ENCODE measurements at regions not wholly inside any gene's neighbourhood (a gene's known extent, or its start where the extent isn't known, plus 50 kb on each side); places are given as distances from the start of the nearest gene placed in this dataset.
"Not testable (repeated sequence)": the region's sequence is repeated elsewhere in the genome, so short reads cannot be mapped to it uniquely, and the experiment has no call there.

DNA sequence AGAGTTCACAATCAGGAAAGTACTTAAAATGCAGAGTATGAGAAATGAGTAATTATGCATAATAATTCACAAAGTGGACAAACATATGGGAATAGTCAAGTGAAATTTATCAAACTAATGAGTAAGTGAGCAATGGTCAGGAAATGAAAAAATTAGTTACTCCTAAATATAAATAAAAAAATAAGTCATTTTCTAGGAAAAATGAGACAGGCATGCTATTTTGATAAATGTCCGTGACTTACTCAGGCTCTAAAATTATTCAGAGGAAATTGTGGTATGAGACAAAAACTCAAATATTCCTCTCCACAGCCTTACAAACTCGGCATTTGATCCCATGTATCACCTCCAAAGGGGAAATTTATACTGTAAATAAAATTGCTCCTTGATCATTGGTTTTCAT lies 181.2 kb downstream of the COX18 start:
- DNase-seq (ENCODE audit: low read depth, low spot score), result no peak
- no peak for TF ChIP-seq YY1 (IDR thresholded peaks at IDR 0.05; ENCODE audit: insufficient read depth, insufficient read length)
- TF ChIP-seq ZNF274 (IDR thresholded peaks at IDR 0.05; ENCODE audit: low read depth, low read length), result no peak
- no peak for TF ChIP-seq SUZ12 (IDR thresholded peaks at IDR 0.05; ENCODE audit: extremely low read depth, insufficient read depth, insufficient read length)
- Histone ChIP-seq H3K27me3 (ENCODE audit: insufficient read depth, insufficient read length) (no peaks in the 10 kb centered on the region), H3K9me3 (ENCODE audit: insufficient read depth, low read length) (peaks cover 6% of the 10 kb centered on the region; the same call in 1 of the 2 replicates), H3K36me3 (ENCODE audit: insufficient read depth, insufficient read length, low read length) (no peaks in the 10 kb centered on the region), H3K4me3 (ENCODE audit: insufficient read length, low read depth) (no peak overlapping the region), H3K9ac (ENCODE audit: insufficient read length, low read depth) (no peak overlapping the region), H3K4me1 (ENCODE audit: insufficient read depth, insufficient read length) (no peaks in the 10 kb centered on the region)

DNA sequence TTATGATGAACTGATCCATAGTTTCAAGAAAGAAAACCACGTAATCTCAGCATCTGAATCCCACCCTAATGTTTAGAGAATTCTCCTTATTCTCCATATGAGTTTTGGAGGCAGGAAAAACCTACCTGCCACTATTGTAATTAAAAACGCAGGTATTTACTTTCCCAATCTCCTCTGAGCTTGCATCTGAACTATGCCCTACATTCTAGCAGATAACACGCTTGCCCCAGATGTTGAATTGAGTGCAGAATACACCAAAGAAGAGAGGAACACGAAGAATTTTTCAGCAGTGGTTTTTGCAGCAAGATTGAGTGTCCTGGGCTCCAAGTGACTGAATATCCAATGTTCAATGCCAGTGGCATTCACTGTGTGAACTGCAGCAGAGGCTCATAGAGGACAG lies 182.4 kb downstream of the COX18 start:
- Histone ChIP-seq H3K4me1 (ENCODE audit: insufficient read depth, insufficient read length) (no peaks in the 10 kb centered on the region), H3K36me3 (ENCODE audit: insufficient read depth, insufficient read length, low read length) (no peaks in the 10 kb centered on the region), H3K9me3 (ENCODE audit: insufficient read depth, low read length) (peaks cover 6% of the 10 kb centered on the region; the same call in 1 of the 2 replicates), H3K4me3 (ENCODE audit: insufficient read length, low read depth) (no peak overlapping the region), H3K27me3 (ENCODE audit: insufficient read depth, insufficient read length) (no peaks in the 10 kb centered on the region), H3K9ac (ENCODE audit: insufficient read length, low read depth) (no peak overlapping the region)
- DNase-seq (ENCODE audit: low read depth, low spot score), result no peak
- TF ChIP-seq ZNF274 (IDR thresholded peaks at IDR 0.05; ENCODE audit: low read depth, low read length) (no peak), YY1 (IDR thresholded peaks at IDR 0.05; ENCODE audit: insufficient read depth, insufficient read length) (no peak), SUZ12 (IDR thresholded peaks at IDR 0.05; ENCODE audit: extremely low read depth, insufficient read depth, insufficient read length) (no peak)

DNA sequence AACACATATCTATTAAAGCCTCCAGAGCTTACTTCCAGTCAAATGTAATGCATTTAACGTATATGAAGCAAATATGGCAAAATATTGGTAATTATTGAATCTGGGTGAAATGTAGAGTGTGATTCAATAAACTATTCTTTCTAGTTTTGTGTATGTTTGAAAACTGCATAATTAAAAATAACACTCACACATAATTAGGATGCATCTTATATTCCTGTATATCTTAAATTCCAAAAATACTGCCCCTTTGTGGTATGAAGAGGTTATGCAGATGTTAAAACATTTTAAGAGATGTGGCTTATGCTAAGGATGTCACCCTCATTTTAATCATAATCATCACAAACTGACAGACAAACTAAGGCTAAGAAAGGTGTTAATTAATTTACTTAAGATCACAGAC lies 182.9 kb downstream of the COX18 start:
- DNase-seq (ENCODE audit: low read depth, low spot score), result no peak
- no peaks in the 10 kb centered on the region for H3K36me3 ChIP-seq (ENCODE audit: insufficient read depth, insufficient read length, low read length)

DNA sequence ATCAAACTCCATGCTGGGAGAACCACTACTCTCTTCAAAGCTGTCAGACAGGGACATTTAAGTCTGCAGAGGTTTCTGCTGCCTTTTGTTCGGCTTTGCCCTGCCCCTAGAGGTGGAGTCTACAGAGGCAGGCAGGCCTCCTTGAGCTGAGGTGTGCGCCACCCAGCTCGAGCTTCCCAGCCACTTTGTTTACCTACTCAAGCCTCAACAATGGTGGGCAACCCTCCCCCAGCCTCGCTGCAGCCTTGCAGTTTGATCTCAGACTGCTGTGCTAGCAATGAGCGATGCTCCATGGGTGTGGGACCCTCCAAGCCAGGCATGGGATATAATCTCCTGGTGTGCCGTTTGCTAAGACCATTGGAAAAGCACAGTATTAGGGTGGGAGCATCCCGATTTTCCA lies 185.3 kb downstream of the COX18 start:
- DNase-seq (ENCODE audit: low read depth, low spot score); H3K9ac ChIP-seq (ENCODE audit: insufficient read length, low read depth); H3K36me3 ChIP-seq (ENCODE audit: insufficient read depth, insufficient read length, low read length); H3K4me1 ChIP-seq (ENCODE audit: insufficient read depth, insufficient read length); H3K4me3 ChIP-seq (ENCODE audit: insufficient read length, low read depth); H3K9me3 ChIP-seq (ENCODE audit: insufficient read depth, low read length); H3K27me3 ChIP-seq (ENCODE audit: insufficient read depth, insufficient read length): not testable (repeated sequence)

More for the DNA sequence above, 182.9 kb downstream of the COX18 start:
- no peak overlapping the region for H3K4me3 ChIP-seq (ENCODE audit: insufficient read length, low read depth)
- H3K4me1 ChIP-seq (ENCODE audit: insufficient read depth, insufficient read length), result no peaks in the 10 kb centered on the region
- no peak overlapping the region for H3K9ac ChIP-seq (ENCODE audit: insufficient read length, low read depth)
- no peaks in the 10 kb centered on the region for H3K27me3 ChIP-seq (ENCODE audit: insufficient read depth, insufficient read length)
- H3K9me3 ChIP-seq (ENCODE audit: insufficient read depth, low read length), result peaks cover 6% of the 10 kb centered on the region; the same call in 1 of the 2 replicates
- TF ChIP-seq SUZ12 (IDR thresholded peaks at IDR 0.05; ENCODE audit: extremely low read depth, insufficient read depth, insufficient read length), result no peak
- TF ChIP-seq ZNF274 (IDR thresholded peaks at IDR 0.05; ENCODE audit: low read depth, low read length), result no peak
- TF ChIP-seq YY1 (IDR thresholded peaks at IDR 0.05; ENCODE audit: insufficient read depth, insufficient read length), result no peak

DNA sequence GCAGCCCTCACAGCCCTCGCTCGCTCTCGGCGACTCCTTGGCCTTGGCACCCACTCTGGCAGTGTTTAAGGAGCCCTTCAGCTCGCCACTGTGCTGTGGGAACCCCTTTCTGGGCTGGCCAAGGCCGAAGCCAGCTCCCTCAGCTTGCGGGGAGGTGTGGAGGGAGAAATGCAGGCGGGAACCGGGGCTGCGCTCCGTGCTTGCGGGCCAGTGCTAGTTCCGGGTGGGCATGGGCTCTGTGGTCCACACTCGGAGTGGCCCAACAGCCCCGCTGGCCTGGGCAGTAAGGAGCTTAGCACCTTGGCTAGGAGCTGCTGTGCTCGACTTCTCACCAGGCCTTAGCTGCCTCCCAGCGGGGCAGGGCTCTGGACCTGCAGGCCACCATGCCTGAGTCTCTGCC lies 192.6 kb downstream of the COX18 start:
- Histone ChIP-seq H3K9ac (ENCODE audit: insufficient read length, low read depth) (no peak overlapping the region), H3K9me3 (ENCODE audit: insufficient read depth, low read length) (peaks cover 5% of the 10 kb centered on the region; the same call in 1 of the 2 replicates), H3K4me3 (ENCODE audit: insufficient read length, low read depth) (no peak overlapping the region), H3K27me3 (ENCODE audit: insufficient read depth, insufficient read length) (no peaks in the 10 kb centered on the region), H3K4me1 (ENCODE audit: insufficient read depth, insufficient read length) (no peaks in the 10 kb centered on the region), H3K36me3 (ENCODE audit: insufficient read depth, insufficient read length, low read length) (no peaks in the 10 kb centered on the region)
- TF ChIP-seq ZNF274 (IDR thresholded peaks at IDR 0.05; ENCODE audit: low read depth, low read length) (no peak), SUZ12 (IDR thresholded peaks at IDR 0.05; ENCODE audit: extremely low read depth, insufficient read depth, insufficient read length) (no peak), YY1 (IDR thresholded peaks at IDR 0.05; ENCODE audit: insufficient read depth, insufficient read length) (no peak)
- DNase-seq (ENCODE audit: low read depth, low spot score), result no peak

DNA sequence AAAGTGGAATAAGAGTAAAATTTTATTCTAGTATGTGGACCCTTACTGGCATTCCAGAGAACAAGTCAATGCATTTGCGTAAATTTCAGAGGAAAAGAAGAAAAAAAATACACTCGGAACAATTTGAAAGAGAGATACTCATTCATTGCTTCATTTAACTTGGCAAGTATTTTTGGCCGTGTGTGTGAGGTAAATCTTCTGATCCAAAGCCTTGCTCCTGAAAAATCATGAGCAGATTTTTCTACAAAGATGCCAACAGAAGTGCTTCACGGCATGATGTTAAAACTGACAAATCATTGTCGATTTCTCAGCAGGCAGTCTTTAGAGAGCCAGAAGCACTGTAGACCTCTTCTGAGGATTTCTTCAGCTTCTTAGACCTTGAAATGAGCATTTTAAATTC lies 194.0 kb downstream of the COX18 start:
- Histone ChIP-seq H3K9ac (ENCODE audit: insufficient read length, low read depth) (no peak overlapping the region), H3K4me3 (ENCODE audit: insufficient read length, low read depth) (no peak overlapping the region), H3K27me3 (ENCODE audit: insufficient read depth, insufficient read length) (no peaks in the 10 kb centered on the region), H3K36me3 (ENCODE audit: insufficient read depth, insufficient read length, low read length) (no peaks in the 10 kb centered on the region), H3K4me1 (ENCODE audit: insufficient read depth, insufficient read length) (no peaks in the 10 kb centered on the region), H3K9me3 (ENCODE audit: insufficient read depth, low read length) (peaks cover 5% of the 10 kb centered on the region; the same call in 1 of the 2 replicates)
- DNase-seq (ENCODE audit: low read depth, low spot score), result no peak
- TF ChIP-seq YY1 (IDR thresholded peaks at IDR 0.05; ENCODE audit: insufficient read depth, insufficient read length), result no peak
- TF ChIP-seq SUZ12 (IDR thresholded peaks at IDR 0.05; ENCODE audit: extremely low read depth, insufficient read depth, insufficient read length), result no peak
- TF ChIP-seq ZNF274 (IDR thresholded peaks at IDR 0.05; ENCODE audit: low read depth, low read length), result no peak

DNA sequence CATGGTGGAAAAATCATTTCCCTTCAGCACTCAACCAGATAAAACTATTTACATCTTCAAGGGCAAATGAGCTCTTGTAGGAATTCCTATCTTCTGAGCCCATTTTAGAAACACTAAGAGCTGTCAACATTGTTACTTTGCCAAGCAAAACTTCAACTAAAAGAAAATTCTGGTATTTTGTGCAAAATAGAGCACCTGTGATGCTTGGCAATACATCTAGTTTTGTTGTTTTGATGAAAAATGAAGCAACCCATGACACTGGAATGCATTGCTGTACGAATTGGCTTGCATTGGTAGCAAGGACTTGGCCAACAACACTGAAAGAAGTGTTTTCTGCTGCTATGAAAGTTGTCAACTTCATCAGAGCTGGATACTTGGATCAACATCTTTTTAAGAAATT lies 194.4 kb downstream of the COX18 start:
- no peak for TF ChIP-seq ZNF274 (IDR thresholded peaks at IDR 0.05; ENCODE audit: low read depth, low read length)
- Histone ChIP-seq H3K4me1 (ENCODE audit: insufficient read depth, insufficient read length) (no peaks in the 10 kb centered on the region), H3K4me3 (ENCODE audit: insufficient read length, low read depth) (no peak overlapping the region), H3K27me3 (ENCODE audit: insufficient read depth, insufficient read length) (no peaks in the 10 kb centered on the region), H3K9ac (ENCODE audit: insufficient read length, low read depth) (no peak overlapping the region), H3K9me3 (ENCODE audit: insufficient read depth, low read length) (peaks cover 5% of the 10 kb centered on the region; the same call in 1 of the 2 replicates), H3K36me3 (ENCODE audit: insufficient read depth, insufficient read length, low read length) (no peaks in the 10 kb centered on the region)
- DNase-seq (ENCODE audit: low read depth, low spot score), result no peak

DNA sequence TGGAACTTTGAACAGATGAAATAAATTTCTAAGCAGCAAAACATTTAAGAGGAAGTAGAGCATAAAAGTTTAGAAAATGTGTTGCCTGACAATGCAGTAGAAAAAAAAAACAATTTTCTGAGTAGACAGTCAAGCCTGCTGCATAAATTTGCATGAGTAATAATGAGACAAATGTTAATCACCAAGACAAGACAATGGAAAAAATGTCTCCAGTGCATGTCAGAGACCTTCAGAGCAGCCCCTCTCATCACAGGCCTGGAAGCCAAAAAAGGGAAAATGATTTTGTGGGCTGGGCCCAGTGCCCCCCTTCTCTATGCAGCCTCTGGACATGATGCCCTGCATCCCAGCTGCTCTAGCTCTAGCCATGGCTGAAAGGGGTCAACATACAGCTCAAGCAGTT lies 204.6 kb downstream of the COX18 start:
- Histone ChIP-seq H3K9ac (ENCODE audit: insufficient read length, low read depth) (no peak overlapping the region), H3K27me3 (ENCODE audit: insufficient read depth, insufficient read length) (no peaks in the 10 kb centered on the region), H3K4me1 (ENCODE audit: insufficient read depth, insufficient read length) (no peaks in the 10 kb centered on the region), H3K4me3 (ENCODE audit: insufficient read length, low read depth) (no peak overlapping the region), H3K36me3 (ENCODE audit: insufficient read depth, insufficient read length, low read length) (no peaks in the 10 kb centered on the region), H3K9me3 (ENCODE audit: insufficient read depth, low read length) (no peaks in the 10 kb centered on the region)
- TF ChIP-seq YY1 (IDR thresholded peaks at IDR 0.05; ENCODE audit: insufficient read depth, insufficient read length), result no peak
- TF ChIP-seq ZNF274 (IDR thresholded peaks at IDR 0.05; ENCODE audit: low read depth, low read length), result no peak
- no peak for TF ChIP-seq SUZ12 (IDR thresholded peaks at IDR 0.05; ENCODE audit: extremely low read depth, insufficient read depth, insufficient read length)
- DNase-seq (ENCODE audit: low read depth, low spot score), result no peak

DNA sequence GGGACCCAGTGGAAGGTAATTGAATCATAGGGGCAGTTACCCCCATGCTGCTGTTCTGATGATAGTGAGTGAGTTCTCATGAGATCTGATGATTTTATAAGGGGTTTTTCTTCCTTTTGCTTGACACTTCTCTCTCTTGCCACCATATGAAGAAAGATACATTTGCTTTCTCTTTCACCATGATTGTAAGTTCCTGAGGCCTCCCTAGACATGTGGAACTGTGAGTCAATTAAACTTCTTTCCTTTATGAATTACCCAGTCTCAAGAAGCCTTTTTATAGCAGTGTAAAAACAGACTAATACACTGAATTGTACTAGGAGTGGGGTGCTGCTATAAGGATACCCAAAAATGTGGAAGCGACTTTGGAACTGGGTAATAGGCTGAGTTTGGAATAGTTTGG lies 205.2 kb downstream of the COX18 start:
- H3K9me3 ChIP-seq (ENCODE audit: insufficient read depth, low read length); H3K4me3 ChIP-seq (ENCODE audit: insufficient read length, low read depth); H3K36me3 ChIP-seq (ENCODE audit: insufficient read depth, insufficient read length, low read length); H3K9ac ChIP-seq (ENCODE audit: insufficient read length, low read depth); DNase-seq (ENCODE audit: low read depth, low spot score); H3K4me1 ChIP-seq (ENCODE audit: insufficient read depth, insufficient read length); H3K27me3 ChIP-seq (ENCODE audit: insufficient read depth, insufficient read length): not testable (repeated sequence)
